ENCODE measurements at regions not wholly inside any gene's neighbourhood (a gene's known extent, or its start where the extent isn't known, plus 50 kb on each side); places are given as distances from the start of the nearest gene placed in this dataset.

DNA sequence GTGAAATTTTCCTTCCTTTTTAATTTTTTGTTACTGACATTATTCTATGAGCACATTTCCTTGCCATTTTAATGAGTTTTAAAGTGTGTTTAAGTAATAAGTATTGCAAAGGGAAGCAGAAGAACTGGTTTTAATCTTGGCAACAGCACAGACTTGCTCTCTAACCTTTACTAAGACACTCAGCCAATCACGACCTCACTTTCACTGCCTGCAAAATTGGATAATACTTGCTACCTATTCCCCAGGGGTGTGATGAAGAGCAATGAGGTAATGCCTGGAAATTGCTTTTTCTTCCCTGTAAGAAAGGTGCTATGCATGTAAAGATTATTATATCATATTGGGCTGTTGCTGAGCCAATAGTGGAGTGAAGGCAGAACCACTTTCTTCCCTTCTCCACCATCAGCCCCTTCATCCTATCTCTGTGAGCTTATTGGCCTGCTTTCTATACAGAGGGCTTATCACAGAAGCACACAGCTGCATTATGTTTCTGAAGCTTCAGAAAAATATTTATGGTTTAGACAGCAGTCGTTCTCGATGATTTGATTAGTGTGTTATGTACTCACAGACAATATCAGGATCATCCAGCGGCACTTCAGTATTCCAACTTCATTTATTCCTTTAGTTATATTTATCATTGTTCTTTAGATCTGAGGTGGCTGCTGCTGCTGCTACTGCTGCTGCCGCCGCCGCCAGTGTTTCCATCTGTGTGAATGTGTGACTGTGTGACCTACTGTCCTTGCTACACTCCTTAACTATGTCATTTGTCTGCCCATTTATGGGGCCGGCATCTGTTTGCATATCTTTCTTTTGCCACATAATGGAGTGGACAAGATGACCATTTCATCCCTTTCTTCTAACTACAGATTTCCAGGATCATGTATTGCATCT is 255.1 kb downstream of the C4orf33 start:
- H3K4me3 Mint-ChIP-seq: no peak overlapping the region
- ATAC-seq (no peak), DNase-seq (no peak)
- no peaks in the 10 kb centered on the region for H3K4me1 Mint-ChIP-seq
- H3K27me3 Mint-ChIP-seq: peaks cover 1% of the 10 kb centered on the region
- no peaks in the 10 kb centered on the region for H3K36me3 Mint-ChIP-seq (ENCODE audit: low read depth)
- no peak overlapping the region for H3K27ac Mint-ChIP-seq
- no peaks in the 10 kb centered on the region for H3K9me3 Mint-ChIP-seq

DNA sequence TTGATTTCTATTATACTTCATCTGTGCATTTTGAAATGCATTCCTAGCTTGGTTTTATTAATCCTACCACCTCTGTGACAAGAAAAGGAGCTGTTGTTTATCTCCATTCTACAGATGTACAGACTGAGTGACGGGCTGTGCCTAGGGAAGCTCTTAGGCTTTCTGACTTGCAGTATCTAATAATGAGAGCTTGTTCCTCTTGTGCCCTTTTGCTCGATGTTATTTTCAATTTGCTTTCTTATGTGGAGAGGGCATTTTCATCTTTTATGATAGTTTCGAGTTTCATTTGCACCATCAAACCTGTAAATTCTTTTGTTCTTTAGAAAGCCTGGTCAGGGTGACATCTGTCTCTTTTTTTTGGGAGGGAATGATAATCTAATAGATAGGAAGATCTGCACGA is 256.5 kb downstream of the C4orf33 start:
- DNase-seq (no peak), ATAC-seq (no peak)
- H3K4me1 Mint-ChIP-seq: no peaks in the 10 kb centered on the region
- H3K36me3 Mint-ChIP-seq (ENCODE audit: low read depth): no peaks in the 10 kb centered on the region
- peaks cover 3% of the 10 kb centered on the region for H3K27me3 Mint-ChIP-seq
- no peak overlapping the region for H3K4me3 Mint-ChIP-seq
- H3K9me3 Mint-ChIP-seq: no peaks in the 10 kb centered on the region
- H3K27ac Mint-ChIP-seq: no peak overlapping the region

DNA sequence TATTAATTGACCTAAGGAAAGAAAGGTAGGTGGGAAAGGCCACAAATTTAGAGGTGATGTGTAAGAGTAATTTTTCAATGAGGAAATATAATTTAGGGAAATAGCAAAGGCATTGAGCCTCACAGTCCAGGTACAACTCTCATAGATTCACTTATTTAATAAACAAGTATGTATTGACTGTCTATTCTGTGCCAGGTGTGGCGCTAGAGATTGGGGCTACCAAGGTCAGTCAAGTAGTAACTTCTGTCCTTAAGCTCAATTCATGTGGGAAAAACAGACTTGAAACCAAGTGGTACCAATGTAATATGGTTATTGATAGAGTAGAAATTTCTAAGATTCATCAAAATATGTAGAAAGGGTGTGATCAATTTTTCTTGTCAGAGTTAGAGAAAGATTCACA is 257.5 kb downstream of the C4orf33 start:
- no peak overlapping the region for H3K27ac Mint-ChIP-seq
- ATAC-seq (no peak), DNase-seq (no peak)
- no peaks in the 10 kb centered on the region for H3K4me1 Mint-ChIP-seq
- H3K36me3 Mint-ChIP-seq (ENCODE audit: low read depth): no peaks in the 10 kb centered on the region
- H3K4me3 Mint-ChIP-seq: no peak overlapping the region
- H3K27me3 Mint-ChIP-seq: peaks cover 3% of the 10 kb centered on the region
- H3K9me3 Mint-ChIP-seq: no peaks in the 10 kb centered on the region

DNA sequence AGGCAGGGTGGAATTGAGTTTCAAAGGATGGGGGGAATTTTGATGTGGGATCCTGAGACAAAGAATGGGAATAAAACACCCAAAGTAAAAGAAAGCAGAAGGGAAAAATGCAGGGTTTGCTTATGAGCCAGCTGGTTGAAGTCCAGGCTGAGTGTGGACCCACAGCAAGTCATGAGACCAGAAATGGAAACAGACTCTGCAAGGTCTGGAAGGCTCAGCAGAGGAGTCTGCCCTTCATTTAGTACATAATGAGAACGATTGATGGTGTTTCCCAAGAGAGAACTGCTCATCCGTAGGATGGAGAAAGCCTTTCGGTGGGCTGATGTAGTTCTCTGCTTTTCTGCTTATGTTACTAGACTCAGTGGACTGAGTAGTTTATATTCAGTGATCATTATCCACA is 259.1 kb downstream of the C4orf33 start:
- Mint-ChIP-seq H3K27me3 (peaks cover 7% of the 10 kb centered on the region), H3K36me3 (ENCODE audit: low read depth) (no peaks in the 10 kb centered on the region), H3K27ac (no peak overlapping the region), H3K9me3 (no peaks in the 10 kb centered on the region), H3K4me1 (no peaks in the 10 kb centered on the region), H3K4me3 (no peak overlapping the region)
- ATAC-seq: no peak
- no peak for DNase-seq

DNA sequence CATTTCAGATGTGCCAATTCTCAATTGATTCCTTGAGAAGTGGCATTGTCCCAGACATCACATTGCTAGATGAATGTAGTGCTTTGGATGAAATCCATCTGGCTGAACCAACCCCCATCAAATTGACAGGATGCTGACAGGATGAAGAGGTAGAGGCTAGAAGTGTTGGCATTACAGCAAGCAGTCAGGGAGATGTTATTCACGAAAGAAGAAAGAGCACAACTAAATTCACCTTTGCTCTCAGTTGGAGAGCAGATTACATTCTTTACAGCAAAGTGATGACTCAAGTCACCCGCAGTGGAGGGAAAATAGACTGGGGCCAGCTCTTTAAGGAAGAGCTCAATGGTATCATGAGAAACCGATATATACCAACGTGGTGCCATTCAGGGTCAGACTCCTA is 259.6 kb downstream of the C4orf33 start:
- DNase-seq (no peak), ATAC-seq (no peak)
- H3K27me3 Mint-ChIP-seq: peaks cover 7% of the 10 kb centered on the region
- H3K4me1 Mint-ChIP-seq: no peaks in the 10 kb centered on the region
- no peak overlapping the region for H3K27ac Mint-ChIP-seq
- H3K36me3 Mint-ChIP-seq (ENCODE audit: low read depth): no peaks in the 10 kb centered on the region
- no peaks in the 10 kb centered on the region for H3K9me3 Mint-ChIP-seq
- H3K4me3 Mint-ChIP-seq: no peak overlapping the region

DNA sequence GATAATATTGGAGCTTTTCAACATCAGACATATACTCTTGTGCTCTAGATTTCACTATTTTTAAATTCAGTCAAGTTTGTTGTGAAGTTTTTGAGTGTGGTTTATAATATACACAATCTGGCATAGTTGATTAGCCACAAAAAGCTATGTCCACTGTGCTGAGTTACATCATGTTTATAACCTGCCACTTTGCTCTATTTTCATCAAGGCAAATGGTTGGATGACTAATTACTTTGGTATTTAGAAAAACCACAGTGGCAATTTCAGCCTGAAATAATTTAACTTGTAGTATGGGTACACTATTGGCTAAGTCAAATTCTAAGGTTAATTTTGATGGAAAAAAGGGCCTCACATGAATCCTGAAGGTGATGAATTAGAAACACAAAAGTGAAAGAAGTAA is 262.6 kb downstream of the C4orf33 start:
- H3K27me3 Mint-ChIP-seq: peaks cover 12% of the 10 kb centered on the region

DNA sequence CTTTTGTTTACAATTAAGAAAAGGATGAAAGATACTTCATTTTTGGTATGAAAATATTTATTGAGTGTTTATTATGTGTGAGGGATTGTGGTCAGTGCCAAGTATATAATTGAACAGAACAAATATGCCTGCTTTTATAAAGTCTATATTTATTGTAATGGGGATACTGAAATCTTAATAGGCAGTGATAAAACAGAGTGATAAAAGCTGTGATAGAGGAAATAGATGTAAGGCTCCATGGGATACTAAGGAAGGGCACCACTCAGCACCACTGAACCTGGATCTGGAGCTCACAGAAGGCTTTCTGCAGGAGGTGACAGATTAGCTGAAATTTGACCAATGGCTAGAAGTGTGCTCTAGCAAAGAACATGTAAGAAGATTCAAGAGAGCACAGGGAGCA is 263.5 kb downstream of the C4orf33 start:
- Mint-ChIP-seq H3K4me1 (no peaks in the 10 kb centered on the region), H3K27ac (no peak overlapping the region), H3K36me3 (ENCODE audit: low read depth) (no peaks in the 10 kb centered on the region), H3K4me3 (no peak overlapping the region), H3K9me3 (no peaks in the 10 kb centered on the region), H3K27me3 (peaks cover 12% of the 10 kb centered on the region)
- ATAC-seq: no peak
- no peak for DNase-seq

More for the DNA sequence above, 262.6 kb downstream of the C4orf33 start:
- ATAC-seq: no peak
- no peaks in the 10 kb centered on the region for H3K36me3 Mint-ChIP-seq (ENCODE audit: low read depth)
- DNase-seq: no peak
- no peaks in the 10 kb centered on the region for H3K4me1 Mint-ChIP-seq
- H3K27ac Mint-ChIP-seq: no peak overlapping the region
- no peak overlapping the region for H3K4me3 Mint-ChIP-seq
- H3K9me3 Mint-ChIP-seq: no peaks in the 10 kb centered on the region

DNA sequence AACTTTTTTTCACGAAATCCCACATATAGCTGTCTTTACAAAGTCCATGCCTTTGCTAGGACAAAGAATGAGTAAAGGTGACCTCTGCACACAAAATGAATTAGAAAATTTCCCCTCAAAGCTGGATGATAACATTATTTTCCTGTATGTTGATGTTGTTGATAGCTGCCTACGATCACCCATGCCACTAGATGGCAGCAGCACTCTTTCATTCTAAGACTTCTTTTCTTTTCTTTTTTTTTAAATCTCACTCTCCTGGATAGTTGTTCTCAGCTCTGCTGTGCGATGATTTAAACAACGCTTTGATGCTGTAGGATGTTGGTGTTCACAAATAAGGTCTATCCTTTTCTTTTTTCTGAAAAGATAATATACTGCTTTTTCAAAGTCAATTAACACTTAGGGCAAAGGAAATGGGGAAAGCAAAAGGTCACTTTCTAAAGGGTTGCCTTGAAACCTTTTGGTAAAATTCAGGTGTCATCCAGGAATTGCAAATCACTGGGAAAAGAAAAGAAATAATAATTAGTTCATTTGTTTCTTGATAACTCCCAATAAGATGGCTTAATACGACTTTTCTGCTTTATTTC is 266.8 kb downstream of the C4orf33 start:
- no peak overlapping the region for H3K4me3 Mint-ChIP-seq
- H3K4me1 Mint-ChIP-seq: peaks cover 2% of the 10 kb centered on the region
- peaks cover 8% of the 10 kb centered on the region for H3K27me3 Mint-ChIP-seq
- H3K27ac Mint-ChIP-seq: no peak overlapping the region
- ATAC-seq (no peak), DNase-seq (peak; percentile 52)
- H3K9me3 Mint-ChIP-seq: no peaks in the 10 kb centered on the region
- no peaks in the 10 kb centered on the region for H3K36me3 Mint-ChIP-seq (ENCODE audit: low read depth)

DNA sequence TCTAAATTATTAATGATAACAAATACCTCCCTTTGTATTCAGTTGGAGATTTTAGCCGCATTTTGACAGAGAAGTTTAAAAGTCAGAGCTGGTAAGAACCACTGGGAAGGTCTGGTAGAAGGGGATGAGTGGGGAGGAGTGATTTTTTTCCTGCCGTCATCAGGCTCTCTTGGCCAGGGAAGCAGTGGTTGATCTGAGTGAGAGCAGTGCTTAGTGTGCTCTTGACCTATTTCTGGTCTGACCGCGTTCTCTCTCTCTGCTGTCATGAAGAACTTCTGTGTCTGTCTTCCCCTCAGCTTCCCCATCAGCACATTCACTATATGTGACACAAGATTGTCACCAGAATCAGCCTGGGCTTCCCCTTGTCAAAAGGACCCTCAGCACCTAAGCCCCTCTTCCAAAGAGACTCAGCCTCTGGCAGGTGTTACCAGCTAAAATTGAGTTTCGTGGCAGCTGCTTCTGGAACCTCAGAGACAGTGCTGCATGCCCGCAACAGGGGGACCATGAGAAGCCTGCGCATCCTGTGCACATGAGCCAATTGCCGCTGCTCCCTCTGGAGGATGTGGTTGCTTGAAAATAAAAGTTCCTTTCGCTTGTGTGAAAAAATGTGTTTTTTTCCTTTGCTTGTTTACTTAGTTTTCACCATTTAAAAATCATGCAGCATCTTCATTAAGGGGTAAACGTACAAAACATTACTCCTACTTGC is 268.9 kb downstream of the C4orf33 start:
- DNase-seq (no peak), ATAC-seq (peak; percentile 20)
- no peaks in the 10 kb centered on the region for H3K36me3 Mint-ChIP-seq (ENCODE audit: low read depth)
- H3K9me3 Mint-ChIP-seq: no peaks in the 10 kb centered on the region
- H3K27me3 Mint-ChIP-seq: peaks cover 7% of the 10 kb centered on the region
- no peak overlapping the region for H3K4me3 Mint-ChIP-seq
- H3K4me1 Mint-ChIP-seq: peaks cover 2% of the 10 kb centered on the region
- H3K27ac Mint-ChIP-seq: no peak overlapping the region

DNA sequence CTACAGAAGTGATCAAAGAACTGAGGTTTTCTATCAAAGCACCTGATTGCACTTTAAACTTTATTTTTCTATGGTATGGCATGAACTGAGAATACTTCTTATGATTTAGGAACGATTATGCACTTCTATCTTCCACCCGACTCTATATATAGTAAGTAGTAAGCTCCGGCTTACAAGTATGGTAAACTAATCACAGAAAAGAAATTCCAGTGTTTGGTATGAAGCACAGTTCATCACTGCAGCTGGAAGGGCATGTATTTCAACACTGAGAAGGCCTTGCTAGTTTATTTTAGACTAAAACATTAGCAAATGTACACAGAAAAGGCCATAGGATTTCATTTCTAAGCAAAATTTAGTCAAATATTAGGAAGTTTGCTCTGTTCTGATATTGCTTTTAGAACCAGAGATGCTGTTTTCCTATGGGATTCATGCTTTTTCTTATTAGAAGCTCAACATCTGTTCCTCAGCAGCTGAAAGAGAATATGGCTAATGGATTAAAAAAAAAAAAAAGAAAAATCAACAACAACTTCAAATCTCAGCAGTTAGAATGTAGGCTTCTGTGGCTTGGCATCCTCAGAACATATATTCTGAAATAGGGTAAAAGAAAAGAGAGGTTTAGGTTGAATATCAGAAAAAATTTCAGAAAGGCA is 273.5 kb downstream of the C4orf33 start:
- no peak for ATAC-seq
- H3K27me3 Mint-ChIP-seq: peaks cover 7% of the 10 kb centered on the region
- DNase-seq: no peak
- H3K9me3 Mint-ChIP-seq: no peaks in the 10 kb centered on the region
- H3K27ac Mint-ChIP-seq: no peak overlapping the region
- peaks cover 2% of the 10 kb centered on the region for H3K4me1 Mint-ChIP-seq
- no peak overlapping the region for H3K4me3 Mint-ChIP-seq
- no peaks in the 10 kb centered on the region for H3K36me3 Mint-ChIP-seq (ENCODE audit: low read depth)

DNA sequence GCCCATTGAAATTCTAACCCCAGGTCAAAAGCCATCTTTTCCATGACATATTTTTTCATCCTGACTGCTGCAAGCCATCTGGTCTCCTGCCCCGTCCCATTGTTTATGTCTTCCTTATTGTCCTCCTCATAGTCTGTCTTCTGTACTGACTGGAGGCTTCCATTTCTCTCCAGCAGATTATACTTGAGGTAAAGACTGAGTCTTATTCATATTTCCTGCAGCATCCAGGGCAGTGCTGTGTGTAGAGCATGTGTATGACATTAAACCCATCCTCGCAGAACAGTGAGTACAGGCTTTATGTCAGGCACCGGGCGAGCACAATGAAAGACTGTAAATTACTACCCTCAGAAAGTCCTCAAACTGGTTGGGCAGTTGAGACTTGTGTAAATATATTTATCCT is 275.1 kb downstream of the C4orf33 start:
- no peak overlapping the region for H3K27ac Mint-ChIP-seq
- no peak for ATAC-seq
- H3K9me3 Mint-ChIP-seq: no peaks in the 10 kb centered on the region
- H3K27me3 Mint-ChIP-seq: peaks cover 7% of the 10 kb centered on the region
- no peaks in the 10 kb centered on the region for H3K4me1 Mint-ChIP-seq
- H3K36me3 Mint-ChIP-seq (ENCODE audit: low read depth): no peaks in the 10 kb centered on the region
- no peak overlapping the region for H3K4me3 Mint-ChIP-seq
- DNase-seq: no peak

DNA sequence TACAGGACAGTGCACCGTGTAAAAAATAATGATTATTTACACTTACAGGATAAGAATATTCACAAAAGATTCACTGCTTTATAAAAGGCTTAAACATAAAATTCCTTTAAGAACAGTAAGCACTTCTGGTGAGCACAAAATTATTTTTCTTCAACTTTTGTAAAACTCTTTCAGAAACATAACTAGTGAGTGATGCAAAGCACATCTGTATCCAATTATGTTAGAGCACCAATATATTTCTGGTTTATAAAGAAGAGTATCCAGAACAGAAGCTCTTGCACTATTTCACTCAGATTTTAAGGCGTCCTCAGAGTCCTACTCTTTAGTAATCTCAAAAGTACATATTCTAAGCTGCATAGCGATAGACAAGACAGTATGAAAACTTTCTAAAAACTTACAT is 276.0 kb downstream of the C4orf33 start:
- Mint-ChIP-seq H3K9me3 (no peaks in the 10 kb centered on the region), H3K4me3 (no peak overlapping the region), H3K27me3 (peaks cover 7% of the 10 kb centered on the region), H3K4me1 (no peaks in the 10 kb centered on the region), H3K36me3 (ENCODE audit: low read depth) (no peaks in the 10 kb centered on the region), H3K27ac (no peak overlapping the region)
- DNase-seq: no peak
- no peak for ATAC-seq

DNA sequence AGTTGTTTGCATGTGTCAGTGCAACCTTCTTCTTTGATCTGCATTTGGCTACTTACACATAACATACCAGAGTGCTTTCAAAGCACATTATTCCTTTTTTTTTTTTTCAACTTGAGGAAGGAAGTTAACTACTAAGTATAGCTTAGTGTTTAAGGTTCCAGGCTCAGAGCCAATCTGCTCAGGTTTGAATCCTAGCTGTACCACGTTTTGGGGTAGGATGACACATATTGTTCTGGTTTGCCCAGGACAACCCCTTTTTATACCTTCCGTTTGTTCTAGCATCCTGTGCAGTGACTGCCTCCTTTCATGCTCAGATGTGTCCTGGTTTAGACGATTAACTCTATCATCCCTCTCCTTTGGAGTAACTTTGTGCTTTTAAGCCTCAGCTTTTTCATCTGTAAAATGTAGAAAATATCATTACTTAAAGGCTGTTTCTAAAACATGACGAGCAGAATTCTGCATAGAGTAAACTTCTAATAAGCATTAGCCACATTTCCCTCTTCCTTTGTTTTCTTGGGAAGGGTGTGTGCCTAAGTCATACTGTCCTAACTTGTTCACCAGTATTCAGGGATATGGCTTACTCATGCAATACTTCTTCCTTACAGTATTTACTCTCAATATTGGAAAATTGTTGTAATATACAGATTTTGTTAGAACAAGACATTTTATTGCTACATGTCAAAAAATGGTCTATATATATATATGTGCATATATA is 281.3 kb downstream of the C4orf33 start:
- H3K9me3 Mint-ChIP-seq: no peaks in the 10 kb centered on the region
- no peak overlapping the region for H3K4me3 Mint-ChIP-seq
- no peak for DNase-seq
- H3K36me3 Mint-ChIP-seq (ENCODE audit: low read depth): no peaks in the 10 kb centered on the region
- ATAC-seq: no peak
- no peak overlapping the region for H3K27ac Mint-ChIP-seq
- H3K27me3 Mint-ChIP-seq: peaks cover 4% of the 10 kb centered on the region
- no peaks in the 10 kb centered on the region for H3K4me1 Mint-ChIP-seq

DNA sequence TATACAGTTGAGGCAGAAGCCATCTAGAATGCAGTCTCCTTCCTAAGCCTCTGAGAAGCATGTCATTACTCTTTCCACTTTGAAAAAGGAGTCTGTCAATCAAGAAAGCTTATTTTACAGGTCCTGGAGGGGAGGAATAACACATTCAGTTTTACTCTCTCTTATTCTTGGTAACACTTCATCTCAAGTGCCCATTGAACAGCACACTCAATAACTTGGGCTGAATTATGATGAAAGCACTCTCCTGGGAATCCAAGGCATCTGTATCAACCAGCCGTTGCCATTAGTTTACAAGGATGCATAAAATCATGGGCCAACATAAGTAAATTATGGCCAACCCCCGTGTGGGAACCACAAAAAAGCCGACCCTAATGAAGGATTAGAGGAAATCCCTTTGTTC is 282.4 kb downstream of the C4orf33 start:
- Mint-ChIP-seq H3K27ac (no peak overlapping the region), H3K9me3 (no peaks in the 10 kb centered on the region), H3K4me3 (no peak overlapping the region), H3K4me1 (no peaks in the 10 kb centered on the region), H3K36me3 (ENCODE audit: low read depth) (no peaks in the 10 kb centered on the region), H3K27me3 (peaks cover 4% of the 10 kb centered on the region)
- DNase-seq: no peak
- no peak for ATAC-seq

Data from activated naive CD8-positive, alpha-beta T cell treated with anti-CD3 and anti-CD28 coated beads, Interleukin-2, amount 50 U/mL, for 24 hours (primary cell).